ENCODE measurements at regions not wholly inside any gene's neighbourhood (a gene's known extent, or its start where the extent isn't known, plus 50 kb on each side); places are given as distances from the start of the nearest gene placed in this dataset.

- no peak overlapping the region for H2BK5ac ChIP-seq (ENCODE audit: low read depth, low read length, poor library complexity)
- H2AFZ ChIP-seq (ENCODE audit: insufficient read depth, low read length, poor library complexity): no peak overlapping the region
- H3K79me2 ChIP-seq (ENCODE audit: control insufficient read depth, insufficient read depth, low read length, poor library complexity): no peaks in the 10 kb centered on the region
- no peak overlapping the region for H3K4me2 ChIP-seq (ENCODE audit: low read length)
- no peak overlapping the region for H3K9ac ChIP-seq (ENCODE audit: low read length)
- H4K91ac ChIP-seq (ENCODE audit: low read depth, low read length): no peak overlapping the region
- H3K4ac ChIP-seq (ENCODE audit: low read depth, low read length): no peak overlapping the region
- no peak overlapping the region for H3K18ac ChIP-seq (ENCODE audit: low read length)
- no peak overlapping the region for H3K14ac ChIP-seq (ENCODE audit: low read length)
- H3K79me1 ChIP-seq (ENCODE audit: low read length): no peaks in the 10 kb centered on the region
- H3K4me1 ChIP-seq (ENCODE audit: control insufficient read depth in 1 of 2, insufficient read depth in 2 of 2, low read length in 2 of 2): no peaks in the 10 kb centered on the region
- H2AK5ac ChIP-seq (ENCODE audit: low read length): no peak overlapping the region
- H3K4me3 ChIP-seq (ENCODE audit: low read depth, low read length): no peak overlapping the region
- H3K27ac ChIP-seq (ENCODE audit: low read depth, low read length): no peak overlapping the region
- H2BK12ac ChIP-seq (ENCODE audit: low read length): no peak overlapping the region
- no peaks in the 10 kb centered on the region for H3K27me3 ChIP-seq (ENCODE audit: insufficient read depth, low read length)
- H2BK120ac ChIP-seq (ENCODE audit: insufficient read depth, low read length, poor library complexity): no peak overlapping the region
- no peaks in the 10 kb centered on the region for H3K9me3 ChIP-seq (ENCODE audit: insufficient read depth, low read depth, low read length)
- no peak for DNase-seq
- H3K23ac ChIP-seq (ENCODE audit: low read length): no peak overlapping the region
- no peak overlapping the region for H4K8ac ChIP-seq (ENCODE audit: low read depth, low read length)
- no peaks in the 10 kb centered on the region for H3K36me3 ChIP-seq (ENCODE audit: control insufficient read depth in 1 of 2, insufficient read depth in 2 of 2, low read length in 2 of 2)
- WGBS (ENCODE audit: extremely low coverage, insufficient coverage, insufficient read length): no CpG with 5 or more reads among the region's 10 CpGs
- H4K12ac ChIP-seq (ENCODE audit: low read depth, low read length): no peak overlapping the region
These were observed 219.1 kb upstream of the IRX3 start for GRCh38 chr16:54505549-54506213.

GRCh38 chr16:54504372-54504771, 217.8 kb upstream of the IRX3 start:
- H3K27me3 ChIP-seq (ENCODE audit: insufficient read depth, low read length): no peaks in the 10 kb centered on the region

GRCh38 chr16:54503856-54504219, 217.3 kb upstream of the IRX3 start:
- no peaks in the 10 kb centered on the region for H3K9me3 ChIP-seq (ENCODE audit: insufficient read depth, low read depth, low read length)
- H3K4me1 ChIP-seq (ENCODE audit: control insufficient read depth in 1 of 2, insufficient read depth in 2 of 2, low read length in 2 of 2): no peaks in the 10 kb centered on the region
- no peak overlapping the region for H3K23ac ChIP-seq (ENCODE audit: low read length)
- no peak overlapping the region for H4K12ac ChIP-seq (ENCODE audit: low read depth, low read length)
- no peak overlapping the region for H2BK12ac ChIP-seq (ENCODE audit: low read length)
- H3K14ac ChIP-seq (ENCODE audit: low read length): no peak overlapping the region
- no peaks in the 10 kb centered on the region for H3K27me3 ChIP-seq (ENCODE audit: insufficient read depth, low read length)
- WGBS (ENCODE audit: extremely low coverage, insufficient coverage, insufficient read length): no CpG with 5 or more reads among the region's 2 CpGs
- no peak overlapping the region for H2BK5ac ChIP-seq (ENCODE audit: low read depth, low read length, poor library complexity)
- H3K27ac ChIP-seq (ENCODE audit: low read depth, low read length): no peak overlapping the region
- no peak overlapping the region for H3K4me2 ChIP-seq (ENCODE audit: low read length)
- H4K8ac ChIP-seq (ENCODE audit: low read depth, low read length): no peak overlapping the region
- H4K91ac ChIP-seq (ENCODE audit: low read depth, low read length): no peak overlapping the region
- H2AFZ ChIP-seq (ENCODE audit: insufficient read depth, low read length, poor library complexity): no peak overlapping the region
- H3K4me3 ChIP-seq (ENCODE audit: low read depth, low read length): no peak overlapping the region
- H3K18ac ChIP-seq (ENCODE audit: low read length): no peak overlapping the region
- no peak overlapping the region for H2AK5ac ChIP-seq (ENCODE audit: low read length)
- no peaks in the 10 kb centered on the region for H3K79me1 ChIP-seq (ENCODE audit: low read length)
- no peak overlapping the region for H2BK120ac ChIP-seq (ENCODE audit: insufficient read depth, low read length, poor library complexity)
- no peak overlapping the region for H3K9ac ChIP-seq (ENCODE audit: low read length)
- DNase-seq: no peak
- H3K36me3 ChIP-seq (ENCODE audit: control insufficient read depth in 1 of 2, insufficient read depth in 2 of 2, low read length in 2 of 2): no peaks in the 10 kb centered on the region
- H3K4ac ChIP-seq (ENCODE audit: low read depth, low read length): no peak overlapping the region
- no peaks in the 10 kb centered on the region for H3K79me2 ChIP-seq (ENCODE audit: control insufficient read depth, insufficient read depth, low read length, poor library complexity)

More at GRCh38 chr16:54504372-54504771, 217.8 kb upstream of the IRX3 start:
- H3K9ac ChIP-seq (ENCODE audit: low read length): no peak overlapping the region
- H2BK120ac ChIP-seq (ENCODE audit: insufficient read depth, low read length, poor library complexity): no peak overlapping the region
- no peak overlapping the region for H4K91ac ChIP-seq (ENCODE audit: low read depth, low read length)
- no peaks in the 10 kb centered on the region for H3K4me1 ChIP-seq (ENCODE audit: control insufficient read depth in 1 of 2, insufficient read depth in 2 of 2, low read length in 2 of 2)
- H4K8ac ChIP-seq (ENCODE audit: low read depth, low read length): no peak overlapping the region
- H3K4me3 ChIP-seq (ENCODE audit: low read depth, low read length): no peak overlapping the region
- no peaks in the 10 kb centered on the region for H3K79me2 ChIP-seq (ENCODE audit: control insufficient read depth, insufficient read depth, low read length, poor library complexity)
- H3K18ac ChIP-seq (ENCODE audit: low read length): no peak overlapping the region
- H3K4me2 ChIP-seq (ENCODE audit: low read length): no peak overlapping the region
- WGBS (ENCODE audit: extremely low coverage, insufficient coverage, insufficient read length): no CpG with 5 or more reads among the region's 12 CpGs
- H4K12ac ChIP-seq (ENCODE audit: low read depth, low read length): no peak overlapping the region
- no peaks in the 10 kb centered on the region for H3K9me3 ChIP-seq (ENCODE audit: insufficient read depth, low read depth, low read length)
- H2AK5ac ChIP-seq (ENCODE audit: low read length): no peak overlapping the region
- H3K4ac ChIP-seq (ENCODE audit: low read depth, low read length): no peak overlapping the region
- H2AFZ ChIP-seq (ENCODE audit: insufficient read depth, low read length, poor library complexity): no peak overlapping the region
- no peaks in the 10 kb centered on the region for H3K36me3 ChIP-seq (ENCODE audit: control insufficient read depth in 1 of 2, insufficient read depth in 2 of 2, low read length in 2 of 2)
- no peak overlapping the region for H3K27ac ChIP-seq (ENCODE audit: low read depth, low read length)
- no peak overlapping the region for H3K14ac ChIP-seq (ENCODE audit: low read length)
- H3K23ac ChIP-seq (ENCODE audit: low read length): no peak overlapping the region
- no peak overlapping the region for H2BK12ac ChIP-seq (ENCODE audit: low read length)
- H3K79me1 ChIP-seq (ENCODE audit: low read length): no peaks in the 10 kb centered on the region
- no peak overlapping the region for H2BK5ac ChIP-seq (ENCODE audit: low read depth, low read length, poor library complexity)
- no peak for DNase-seq

DNA sequence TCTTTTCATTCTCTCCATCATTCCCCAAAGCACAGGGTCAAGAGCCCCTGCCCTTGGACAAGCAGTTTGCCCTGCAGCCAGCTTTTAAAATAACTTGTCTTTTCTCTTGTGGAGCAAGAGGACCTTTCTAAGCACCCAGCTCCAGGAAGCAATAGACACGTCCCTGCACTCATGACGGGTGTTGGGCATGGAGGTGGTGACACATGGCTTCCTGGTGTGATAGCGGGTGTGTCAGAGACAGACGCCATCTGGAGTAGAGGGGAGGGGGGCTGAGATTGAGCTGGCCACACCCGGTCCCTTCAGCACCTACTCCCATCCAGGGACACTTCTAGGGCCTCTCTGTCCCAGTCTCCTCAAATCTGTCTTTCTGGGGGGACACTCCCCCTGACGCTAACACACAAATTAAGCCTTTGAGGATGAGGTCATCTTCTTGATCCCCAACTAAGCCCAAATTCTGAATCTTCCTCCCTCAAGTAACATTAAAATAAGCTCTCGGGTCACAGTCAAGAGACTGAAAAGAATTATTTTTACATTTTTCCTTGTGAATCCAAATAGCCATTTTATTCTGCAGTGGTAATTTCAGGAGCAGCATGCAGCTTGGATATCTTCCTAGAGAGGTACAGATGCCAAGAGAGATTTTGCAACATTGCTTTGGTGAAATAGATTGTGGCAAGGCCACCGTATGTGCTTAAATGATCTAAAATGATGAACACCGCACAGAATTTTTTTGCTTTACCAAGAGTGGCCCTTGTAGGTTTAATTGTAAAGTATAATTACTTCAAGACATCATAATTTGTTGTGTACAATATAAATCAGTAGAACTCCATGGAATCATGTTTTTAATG, 216.6 kb upstream of the IRX3 start:
- no peak overlapping the region for H3K4me2 ChIP-seq (ENCODE audit: low read length)
- no peaks in the 10 kb centered on the region for H3K4me1 ChIP-seq (ENCODE audit: control insufficient read depth in 1 of 2, insufficient read depth in 2 of 2, low read length in 2 of 2)
- WGBS (ENCODE audit: extremely low coverage, insufficient coverage, insufficient read length): no CpG with 5 or more reads among the region's 9 CpGs
- no peak overlapping the region for H3K14ac ChIP-seq (ENCODE audit: low read length)
- no peak overlapping the region for H4K8ac ChIP-seq (ENCODE audit: low read depth, low read length)
- no peak overlapping the region for H3K18ac ChIP-seq (ENCODE audit: low read length)
- H3K9me3 ChIP-seq (ENCODE audit: insufficient read depth, low read depth, low read length): peaks cover 2% of the 10 kb centered on the region
- DNase-seq: no peak
- no peak overlapping the region for H4K91ac ChIP-seq (ENCODE audit: low read depth, low read length)
- no peaks in the 10 kb centered on the region for H3K27me3 ChIP-seq (ENCODE audit: insufficient read depth, low read length)
- H3K36me3 ChIP-seq (ENCODE audit: control insufficient read depth in 1 of 2, insufficient read depth in 2 of 2, low read length in 2 of 2): no peaks in the 10 kb centered on the region
- H3K9ac ChIP-seq (ENCODE audit: low read length): no peak overlapping the region
- H3K79me2 ChIP-seq (ENCODE audit: control insufficient read depth, insufficient read depth, low read length, poor library complexity): no peaks in the 10 kb centered on the region
- no peak overlapping the region for H2BK120ac ChIP-seq (ENCODE audit: insufficient read depth, low read length, poor library complexity)
- H2BK12ac ChIP-seq (ENCODE audit: low read length): no peak overlapping the region
- H3K4ac ChIP-seq (ENCODE audit: low read depth, low read length): no peak overlapping the region
- no peaks in the 10 kb centered on the region for H3K79me1 ChIP-seq (ENCODE audit: low read length)
- no peak overlapping the region for H2BK5ac ChIP-seq (ENCODE audit: low read depth, low read length, poor library complexity)
- H3K4me3 ChIP-seq (ENCODE audit: low read depth, low read length): no peak overlapping the region
- H2AFZ ChIP-seq (ENCODE audit: insufficient read depth, low read length, poor library complexity): no peak overlapping the region
- H4K12ac ChIP-seq (ENCODE audit: low read depth, low read length): no peak overlapping the region
- no peak overlapping the region for H2AK5ac ChIP-seq (ENCODE audit: low read length)
- H3K23ac ChIP-seq (ENCODE audit: low read length): no peak overlapping the region
- H3K27ac ChIP-seq (ENCODE audit: low read depth, low read length): no peak overlapping the region

All from trophoblast cell (in vitro differentiated cells and primary cell).